DOHH2 (cell line): ENCODE measurements at regions not wholly inside any gene's neighbourhood (a gene's known extent, or its start where the extent isn't known, plus 50 kb on each side); places are given as distances from the start of the nearest gene placed in this dataset.

Experiments used
- H3F3A ChIP-seq: fragments of 200-600 bp; sonication (generic), shearing (Covaris generic); 2 replicates; pipeline ENCODE4 v1.6.0; 2016; ENCODE audit warnings: antibody characterized with exemption, mild to moderate bottlenecking; ENCODE audit not compliant: control insufficient read depth, insufficient read depth
- H3K27ac ChIP-seq: fragments of 200-600 bp; sonication (generic); 2 replicates; pipeline ENCODE4 v1.5.1; 2014; ENCODE audit warnings: low read depth, mild to moderate bottlenecking, low read length, moderate library complexity
- H3K27me3 ChIP-seq: fragments of 200-600 bp; sonication (generic); 2 replicates; pipeline ENCODE4 v1.6.1; 2014; ENCODE audit warnings: mild to moderate bottlenecking, low read length, mixed read lengths; ENCODE audit not compliant: control insufficient read depth
- H3K36me3 ChIP-seq: fragments of 200-600 bp; sonication (generic); 2 replicates; pipeline ENCODE4 v1.6.1; 2014; ENCODE audit warnings: mild to moderate bottlenecking, low read length, moderate library complexity, mixed read lengths; ENCODE audit not compliant: control insufficient read depth
- H3K4me1 ChIP-seq: fragments of 200-600 bp; sonication (generic); 2 replicates; pipeline ENCODE4 v1.6.1; 2014; ENCODE audit warnings: mild to moderate bottlenecking, low read length, mixed read lengths; ENCODE audit not compliant: control insufficient read depth
- H3K4me2 ChIP-seq: fragments of 200-600 bp; sonication (generic); 2 replicates; pipeline ENCODE4 v1.6.0; 2014; ENCODE audit warnings: mild to moderate bottlenecking, low read length, moderate library complexity
- H3K4me3 ChIP-seq: fragments of 200-600 bp; sonication (generic); 2 replicates; pipeline ENCODE4 v1.5.1; 2014; ENCODE audit warnings: mild to moderate bottlenecking, low read length, mixed read lengths
- H3K79me2 ChIP-seq: fragments of 200-600 bp; sonication (generic); 2 replicates; pipeline ENCODE4 v1.6.1; 2014; ENCODE audit warnings: mild to moderate bottlenecking, low read length, mixed read lengths; ENCODE audit not compliant: control insufficient read depth
- H3K9me2 ChIP-seq: fragments of 200-600 bp; sonication (generic); replicated peaks from 2 replicates; pipeline ENCODE4 v1.6.1; 2014; ENCODE audit warnings: mild to moderate bottlenecking, low read length, mixed read lengths; ENCODE audit not compliant: control insufficient read depth
- H3K9me3 ChIP-seq: fragments of 200-600 bp; sonication (generic); 2 replicates; pipeline ENCODE4 v1.6.1; 2014; ENCODE audit warnings: antibody characterized with exemption, low read length, mixed read lengths; ENCODE audit not compliant: control insufficient read depth, insufficient read depth
- H4K20me1 ChIP-seq: fragments of 200-600 bp; sonication (generic); 2 replicates; pipeline ENCODE4 v1.6.0; 2014; ENCODE audit warnings: low read depth, mild to moderate bottlenecking, antibody characterized with exemption, low read length, moderate library complexity; ENCODE audit not compliant: control insufficient read depth, insufficient read depth
- CTCF ChIP-seq: fragments of 200-600 bp; sonication (generic); IDR thresholded peaks from one replicate; pipeline ENCODE4 v1.5.1; 2014; ENCODE audit warnings: antibody characterized with exemption, mild to moderate bottlenecking, low read depth, low read length; ENCODE audit not compliant: poor library complexity, severe bottlenecking
- EZH2phosphoT487 ChIP-seq: fragments of 200-600 bp; sonication (generic); IDR thresholded peaks from 2 replicates; pipeline ENCODE4 v1.6.1; 2017; ENCODE audit warnings: borderline replicate concordance, mild to moderate bottlenecking, antibody characterized with exemption, low read length, moderate library complexity, mixed read lengths

- Histone ChIP-seq H3K36me3 (no peaks in the 10 kb centered on the region), H3K9me2 (no peaks in the 10 kb centered on the region), H3F3A (no peaks in the 10 kb centered on the region), H4K20me1 (no peaks in the 10 kb centered on the region), H3K27ac (no peak overlapping the region), H3K4me1 (no peaks in the 10 kb centered on the region), H3K9me3 (peaks cover 6% of the 10 kb centered on the region; the same call in 1 of the 2 replicates), H3K79me2 (no peaks in the 10 kb centered on the region), H3K4me3 (no peak overlapping the region), H3K27me3 (no peaks in the 10 kb centered on the region), H3K4me2 (no peak overlapping the region)
- TF ChIP-seq EZH2phosphoT487 (no peak), CTCF (no peak)
Observed at GRCh38 chr9:20276762-20277161, 345.5 kb downstream of the MLLT3 start.

- Histone ChIP-seq H3K27me3 (no peaks in the 10 kb centered on the region; the same call in 1 of the 2 replicates), H3K36me3 (no peaks in the 10 kb centered on the region), H4K20me1 (no peaks in the 10 kb centered on the region), H3K9me3 (peaks cover 4% of the 10 kb centered on the region; the same call in 1 of the 2 replicates), H3F3A (no peaks in the 10 kb centered on the region), H3K4me3 (no peak overlapping the region), H3K4me2 (no peak overlapping the region), H3K4me1 (no peaks in the 10 kb centered on the region), H3K9me2 (no peaks in the 10 kb centered on the region), H3K79me2 (no peaks in the 10 kb centered on the region), H3K27ac (no peak overlapping the region)
- no peak for TF ChIP-seq EZH2phosphoT487
- TF ChIP-seq CTCF, result no peak
Observed at GRCh38 chr9:20271723-20272122, 350.6 kb downstream of the MLLT3 start.

GRCh38 chr9:20271096-20271495 lies 351.2 kb downstream of the MLLT3 start:
- H3K4me1 ChIP-seq, result no peaks in the 10 kb centered on the region
- no peaks in the 10 kb centered on the region; the same call in 1 of the 2 replicates for H3K27me3 ChIP-seq
- no peak overlapping the region for H3K27ac ChIP-seq
- H3K9me2 ChIP-seq, result no peaks in the 10 kb centered on the region
- H3K79me2 ChIP-seq, result no peaks in the 10 kb centered on the region
- no peak overlapping the region for H3K4me3 ChIP-seq
- H3K36me3 ChIP-seq, result no peaks in the 10 kb centered on the region
- H3K4me2 ChIP-seq, result no peak overlapping the region
- no peak for TF ChIP-seq CTCF
- TF ChIP-seq EZH2phosphoT487, result no peak
- no peaks in the 10 kb centered on the region for H4K20me1 ChIP-seq
- H3K9me3 ChIP-seq, result no peaks in the 10 kb centered on the region
- H3F3A ChIP-seq, result no peaks in the 10 kb centered on the region

- Histone ChIP-seq H3K27me3 (no peaks in the 10 kb centered on the region; the same call in 1 of the 2 replicates), H3F3A (no peaks in the 10 kb centered on the region), H3K9me3 (no peaks in the 10 kb centered on the region), H3K79me2 (no peaks in the 10 kb centered on the region), H3K4me1 (no peaks in the 10 kb centered on the region), H3K4me2 (no peak overlapping the region), H3K9me2 (no peaks in the 10 kb centered on the region), H3K36me3 (no peaks in the 10 kb centered on the region), H4K20me1 (no peaks in the 10 kb centered on the region), H3K4me3 (no peak overlapping the region), H3K27ac (no peak overlapping the region)
- no peak for TF ChIP-seq EZH2phosphoT487
- TF ChIP-seq CTCF, result no peak
Observed at GRCh38 chr9:20270161-20270560, 352.1 kb downstream of the MLLT3 start.
